GM19467 (cell line): ENCODE measurements at regions not wholly inside any gene's neighbourhood (a gene's known extent, or its start where the extent isn't known, plus 50 kb on each side); places are given as distances from the start of the nearest gene placed in this dataset.

ENCODE experiments used
- ATAC-seq: cut with Tn5 transposase; IDR thresholded peaks from one replicate; pipeline ENCODE4 v1.9.1; 2021; ENCODE audit warnings: mild to moderate bottlenecking, moderate library complexity; ENCODE audit not compliant: unreplicated experiment

- no peak for ATAC-seq
Measured at GRCh38 chr9:28272127-28272526, 698.8 kb upstream of the C9orf72 start.

DNA sequence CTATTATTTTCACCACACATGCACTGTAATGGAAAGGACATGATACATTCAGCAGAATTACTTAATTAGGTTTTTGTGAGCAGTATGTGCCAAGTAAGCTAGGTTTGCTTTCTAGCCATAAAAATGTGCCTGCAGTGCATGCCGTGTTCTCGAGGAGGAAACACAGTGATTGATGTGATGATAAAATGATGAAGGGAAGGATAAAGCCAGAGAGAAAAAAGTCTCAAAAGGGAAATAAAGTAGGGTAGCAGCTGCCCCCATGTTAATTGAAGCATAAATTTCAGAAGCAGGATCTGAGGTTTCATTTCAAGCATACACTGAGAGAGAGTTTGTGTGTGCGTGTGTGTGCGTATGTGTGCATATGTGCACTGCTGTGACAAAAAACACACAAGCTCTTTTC, 714.2 kb upstream of the C9orf72 start:
- ATAC-seq = no peak

DNA sequence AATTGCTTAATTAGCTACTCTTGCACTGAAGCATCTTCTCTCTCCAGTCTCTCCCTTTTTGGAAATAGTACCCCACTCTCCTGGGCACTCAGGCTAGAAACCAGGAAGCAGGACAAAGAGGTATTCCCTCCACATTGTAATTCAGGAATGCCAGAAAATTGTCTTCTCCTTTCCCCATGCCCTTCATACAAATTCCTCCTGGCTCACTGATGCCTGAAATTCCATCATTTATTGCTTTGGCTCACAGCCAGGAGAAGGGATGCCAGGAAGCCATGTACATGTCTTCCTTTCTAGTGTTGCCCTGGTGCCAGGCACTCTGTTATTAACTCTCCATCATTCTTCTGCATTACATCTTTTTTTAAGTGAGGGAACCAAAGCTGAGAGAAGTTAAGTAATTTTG, 716.5 kb upstream of the C9orf72 start:
- ATAC-seq = no peak

GRCh38 chr9:28293369-28294090, 720.2 kb upstream of the C9orf72 start:
- no peak for ATAC-seq

- no peak for ATAC-seq
Measured at GRCh38 chr9:28301281-28301680, 728.0 kb upstream of the C9orf72 start.

DNA sequence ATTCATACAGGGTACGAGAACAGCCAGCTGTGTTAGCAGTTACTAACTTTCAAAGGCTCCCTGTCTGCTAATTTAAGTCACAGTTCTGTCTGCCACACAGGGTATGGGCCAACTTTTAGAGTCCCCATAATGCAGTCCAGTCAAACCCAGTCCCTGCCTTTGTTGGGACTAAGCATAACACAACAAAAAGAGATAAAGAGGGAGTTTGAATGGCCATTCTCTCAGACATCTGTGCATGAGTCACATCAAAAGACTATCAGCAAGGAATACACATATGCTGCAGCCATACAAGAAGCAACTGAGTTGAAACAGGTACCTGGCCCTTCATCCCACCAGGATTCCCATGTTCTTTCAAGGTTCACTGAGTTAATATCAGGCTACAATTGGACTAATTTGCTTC, 744.5 kb upstream of the C9orf72 start:
- no peak for ATAC-seq

DNA sequence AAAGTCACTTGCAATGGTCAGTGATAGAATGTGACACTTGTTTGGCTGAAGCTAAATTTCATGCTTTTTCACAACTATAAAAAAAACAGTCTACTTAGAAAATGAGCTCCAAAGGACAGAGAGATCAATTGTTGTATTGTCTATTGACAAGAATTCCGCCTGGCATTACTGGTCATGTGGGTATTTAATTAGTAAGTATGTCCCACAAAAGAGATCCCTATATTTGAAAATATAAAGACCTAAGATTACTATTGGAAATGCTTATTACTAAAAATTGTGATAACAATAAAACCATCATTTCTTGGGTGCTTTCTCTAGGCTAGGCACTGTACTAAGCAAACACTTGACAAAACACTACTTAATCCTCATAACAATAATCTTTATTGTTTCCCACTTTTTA, 745.2 kb upstream of the C9orf72 start:
- no peak for ATAC-seq

- ATAC-seq = no peak
Measured at GRCh38 chr9:28319981-28320380, 746.7 kb upstream of the C9orf72 start.

DNA sequence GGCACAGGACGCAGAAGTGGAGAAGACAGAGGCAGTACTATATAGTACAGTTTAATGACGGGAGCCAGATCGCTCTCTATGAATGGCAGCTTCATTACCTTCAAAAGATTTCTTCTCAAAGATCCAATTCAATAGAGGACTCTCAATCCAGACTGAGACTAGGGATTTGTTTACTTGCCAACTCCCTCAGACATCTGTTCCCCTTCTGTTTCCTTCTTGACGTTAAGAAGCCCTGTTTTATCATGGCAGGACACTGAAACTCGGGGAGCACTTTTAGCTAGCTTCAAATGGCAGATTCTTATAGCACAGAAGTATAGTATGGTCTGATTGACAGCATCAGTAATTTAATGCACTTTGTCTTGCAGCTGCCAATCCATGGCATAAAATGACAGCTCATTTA, 747.3 kb upstream of the C9orf72 start:
- no peak for ATAC-seq

GRCh38 chr9:28329323-28329722, 756.0 kb upstream of the C9orf72 start:
- ATAC-seq = no peak

DNA sequence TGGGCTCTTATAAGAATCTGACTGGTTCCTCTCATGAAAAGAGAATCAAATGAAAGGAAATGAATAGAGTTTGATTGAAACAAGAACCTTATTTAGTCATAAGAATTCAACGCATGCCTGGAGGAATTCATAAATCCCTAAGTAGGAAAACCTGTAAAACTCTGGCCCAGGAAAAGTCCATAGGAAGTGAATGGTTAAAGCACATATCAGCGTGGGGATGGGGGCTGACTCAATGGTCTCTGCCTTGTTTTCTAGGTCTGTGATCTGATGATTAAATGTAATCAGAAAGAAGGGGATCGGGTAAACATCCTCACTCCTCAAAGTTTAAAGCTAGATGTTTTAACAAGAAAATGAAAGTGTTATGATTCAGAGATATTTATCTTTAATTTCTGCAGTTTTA, 759.4 kb upstream of the C9orf72 start:
- no peak for ATAC-seq

DNA sequence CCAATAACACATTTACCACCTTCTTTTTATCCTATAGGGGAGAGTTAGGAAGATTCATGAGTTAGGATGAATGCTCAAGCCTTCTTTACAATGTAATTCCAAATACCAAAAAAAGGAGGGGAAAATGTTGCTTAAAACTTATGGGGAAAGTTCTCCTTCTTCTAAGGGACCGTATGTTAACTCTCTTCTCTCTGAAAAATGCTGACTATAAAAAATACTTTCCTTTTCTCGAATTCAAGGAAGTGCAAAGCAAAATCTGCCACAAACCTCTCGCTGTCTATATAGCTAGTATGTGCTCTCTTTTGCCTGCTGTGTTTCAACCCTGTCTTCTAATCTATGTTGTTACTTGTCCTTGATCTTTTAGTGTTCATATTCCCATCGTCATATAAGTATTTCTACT, 768.6 kb upstream of the C9orf72 start:
- ATAC-seq = no peak

DNA sequence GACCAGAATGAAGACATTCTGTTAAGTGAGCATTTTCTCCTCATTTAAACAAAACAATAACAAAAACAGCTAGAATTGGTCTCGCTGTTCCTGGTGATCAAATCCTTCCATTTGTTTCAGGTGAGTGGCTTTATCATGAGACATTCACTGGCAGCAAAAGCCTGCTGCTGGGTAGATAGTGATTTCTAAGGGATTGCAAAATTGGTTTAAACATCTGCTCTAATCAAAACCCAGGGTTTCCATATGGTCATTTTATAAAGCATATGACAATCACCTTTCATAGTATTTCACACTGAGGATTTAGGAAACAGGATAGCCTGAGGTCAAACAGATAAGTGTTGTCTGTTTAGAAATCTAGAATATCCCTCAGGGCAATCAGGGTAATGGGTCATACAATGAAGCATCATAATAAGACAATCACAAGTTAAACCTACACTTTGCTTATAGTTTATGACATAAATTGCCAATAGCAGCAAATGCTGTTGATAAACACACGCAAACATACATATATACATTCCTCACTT, 769.6 kb upstream of the C9orf72 start:
- ATAC-seq = no peak

GRCh38 chr9:28363151-28363562, 789.9 kb upstream of the C9orf72 start:
- ATAC-seq = no peak

DNA sequence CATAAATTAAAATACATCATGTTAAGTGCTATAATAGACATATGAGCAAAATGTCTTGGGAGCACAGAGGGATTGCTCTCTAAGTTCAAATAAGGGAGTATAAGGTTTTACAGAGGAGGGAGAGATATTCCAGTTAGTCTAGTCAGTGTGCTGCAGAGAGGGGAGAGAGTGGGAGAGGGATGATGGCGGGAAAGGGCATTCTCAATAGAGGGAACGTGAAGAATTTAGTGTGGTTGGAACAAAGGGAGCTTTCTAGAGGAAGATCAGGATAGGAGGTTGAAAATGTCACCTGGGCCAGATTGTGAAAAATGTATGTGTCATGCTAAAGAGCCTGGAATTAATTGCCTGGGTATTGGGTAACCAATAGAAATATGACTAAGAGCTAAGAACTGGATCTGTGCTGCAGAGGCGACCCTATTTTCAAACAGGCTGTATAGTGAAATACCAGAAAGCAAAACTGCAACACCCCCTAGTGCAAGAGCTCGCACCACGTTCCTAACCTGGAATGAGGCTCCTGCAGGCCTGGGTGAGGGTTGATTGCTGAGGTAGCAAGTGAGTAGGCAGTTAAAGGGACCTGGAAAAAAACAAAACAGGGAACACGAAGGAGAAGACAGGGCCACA, 791.8 kb upstream of the C9orf72 start:
- no peak for ATAC-seq

- no peak for ATAC-seq
Measured at GRCh38 chr9:28365728-28366127, 792.4 kb upstream of the C9orf72 start.

- ATAC-seq = no peak
Measured at GRCh38 chr9:28378231-28378630, 805.0 kb upstream of the C9orf72 start.

- ATAC-seq = no peak
Measured at GRCh38 chr9:28379082-28379481, 805.8 kb upstream of the C9orf72 start.

DNA sequence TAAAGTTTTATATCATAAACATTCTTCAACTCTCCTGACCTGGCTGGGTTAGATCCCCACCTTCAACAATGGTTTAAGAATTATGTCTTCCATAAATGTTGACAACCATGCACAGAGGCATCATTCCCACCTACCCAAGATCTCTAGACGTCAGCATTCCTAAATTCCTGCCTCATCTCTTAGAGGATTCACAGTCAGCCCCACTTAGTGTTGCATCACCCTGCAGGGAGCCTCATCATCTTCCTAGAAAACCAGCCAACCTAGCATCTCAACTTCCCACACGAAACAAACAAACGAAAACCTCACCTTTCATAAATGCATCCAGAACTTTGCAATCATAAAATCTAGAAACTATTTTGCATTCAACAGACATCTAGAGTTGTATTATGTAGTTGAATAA, 816.1 kb upstream of the C9orf72 start:
- no peak for ATAC-seq

- no peak for ATAC-seq
Measured at GRCh38 chr9:28394774-28395173, 821.5 kb upstream of the C9orf72 start.

DNA sequence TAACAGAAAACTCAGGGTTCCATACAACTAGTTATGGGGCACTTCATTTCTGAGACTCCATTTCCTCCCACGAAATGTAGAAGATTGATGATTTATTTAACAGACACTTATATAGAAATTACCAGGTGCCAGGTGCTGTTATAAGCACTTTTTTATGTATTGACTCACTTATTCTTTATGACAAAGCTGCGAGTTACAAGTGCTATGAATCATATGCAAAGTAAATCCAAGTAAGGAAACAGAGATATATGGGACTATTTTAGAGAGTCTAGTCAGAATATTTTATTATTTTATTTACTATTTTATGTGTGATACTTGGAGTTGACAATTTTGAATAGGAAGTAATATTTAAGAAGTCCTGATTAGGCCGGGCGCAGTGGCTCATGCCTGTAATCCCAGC, 822.8 kb upstream of the C9orf72 start:
- ATAC-seq = no peak

- ATAC-seq = no peak
Measured at GRCh38 chr9:28407351-28407750, 834.1 kb upstream of the C9orf72 start.

DNA sequence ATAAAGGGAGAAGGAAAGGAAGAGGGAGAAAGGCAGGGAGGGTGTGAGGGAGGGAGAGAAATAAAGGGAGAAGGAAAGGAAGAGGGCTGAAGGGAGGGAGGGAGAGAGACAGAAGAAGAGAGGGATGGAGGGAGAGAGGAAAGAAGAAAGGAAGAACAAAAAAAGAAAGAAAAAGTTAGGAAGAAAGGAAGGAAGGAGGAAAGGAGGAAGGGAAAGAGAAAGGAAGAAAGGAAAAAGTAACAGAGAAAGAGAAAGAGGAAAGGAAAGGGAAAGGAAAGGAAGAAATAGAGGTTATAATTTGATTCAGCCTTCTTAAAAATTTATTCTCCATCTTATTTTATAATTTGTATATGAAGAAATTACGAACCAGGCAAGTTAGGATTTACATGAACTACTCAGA, 836.6 kb upstream of the C9orf72 start:
- ATAC-seq = no peak
